ENCODE measurements at regions not wholly inside any gene's neighbourhood (a gene's known extent, or its start where the extent isn't known, plus 50 kb on each side); places are given as distances from the start of the nearest gene placed in this dataset.

- DNase-seq (ENCODE audit: low read depth): no peak
Observed at GRCh38 chr14:62283837-62284236, 521.6 kb downstream of the SNAPC1 start.

GRCh38 chr14:62289471-62289870 lies 527.3 kb downstream of the SNAPC1 start:
- no peak for DNase-seq (ENCODE audit: low read depth)

DNA sequence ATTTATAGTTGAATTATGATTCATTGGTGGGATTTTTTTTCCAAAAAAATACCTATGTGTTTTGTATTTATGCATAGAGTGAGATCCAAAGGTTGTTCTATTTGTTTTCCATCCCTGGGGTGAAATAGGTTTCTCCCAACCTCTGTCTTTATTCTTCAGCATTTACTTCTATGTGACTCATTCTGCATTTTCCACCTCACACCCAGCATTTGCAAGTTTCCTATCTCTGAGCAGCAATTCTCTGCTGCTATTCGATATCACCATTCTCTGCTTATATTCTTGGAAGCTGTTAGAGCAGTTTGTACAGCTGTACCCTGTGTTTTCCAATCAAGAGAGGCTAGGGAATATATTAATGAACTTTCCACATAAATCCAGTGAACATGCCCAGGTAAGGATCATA lies 538.9 kb downstream of the SNAPC1 start:
- no peak for DNase-seq (ENCODE audit: low read depth)

- no peak for DNase-seq (ENCODE audit: low read depth)
Observed at GRCh38 chr14:62301911-62302310, 539.7 kb downstream of the SNAPC1 start.

DNA sequence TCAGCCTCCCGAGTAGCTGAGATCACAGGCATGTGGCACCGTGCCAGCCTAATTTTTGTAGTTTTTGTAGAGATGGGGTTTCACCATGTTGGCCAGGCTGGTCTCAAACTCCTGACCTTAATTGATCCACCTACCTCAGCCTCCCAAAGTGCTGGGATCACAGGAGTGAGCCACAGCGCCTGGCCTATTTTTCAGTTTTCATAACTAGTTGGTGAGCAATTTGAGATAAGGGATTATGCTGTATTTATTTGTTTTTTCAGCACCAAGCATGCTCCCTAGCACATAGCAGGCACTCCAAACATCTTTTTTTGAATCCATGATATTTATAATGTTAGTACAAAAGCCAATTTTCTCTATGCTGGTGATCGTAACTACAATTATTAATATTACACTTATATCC lies 541.2 kb downstream of the SNAPC1 start:
- DNase-seq (ENCODE audit: low read depth): no peak

GRCh38 chr14:62304257-62304656 lies 542.0 kb downstream of the SNAPC1 start:
- no peak for DNase-seq (ENCODE audit: low read depth)

- no peak for DNase-seq (ENCODE audit: low read depth)
Observed at GRCh38 chr14:62307844-62308243, 545.6 kb downstream of the SNAPC1 start.

DNA sequence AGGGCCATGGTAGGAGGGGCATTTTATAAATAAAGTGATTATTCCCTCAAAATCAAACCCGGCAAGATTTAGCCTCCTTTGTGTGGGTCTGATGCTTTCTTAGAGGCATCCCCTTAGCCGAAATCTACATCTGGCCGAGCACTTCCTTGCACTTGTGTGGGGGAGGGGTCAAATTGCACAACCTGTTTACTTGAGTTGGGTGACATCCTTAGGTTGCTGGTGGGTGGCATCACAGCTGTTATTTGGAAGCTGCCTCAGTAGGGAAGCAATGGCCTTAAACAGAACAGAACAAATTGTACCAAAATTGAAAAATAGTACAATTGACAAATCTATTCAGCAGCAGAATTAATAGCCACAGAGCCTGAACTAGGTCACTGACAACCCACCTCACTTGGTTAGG lies 546.1 kb downstream of the SNAPC1 start:
- no peak for DNase-seq (ENCODE audit: low read depth)

GRCh38 chr14:62308891-62309290 lies 546.7 kb downstream of the SNAPC1 start:
- DNase-seq (ENCODE audit: low read depth): no peak

DNA sequence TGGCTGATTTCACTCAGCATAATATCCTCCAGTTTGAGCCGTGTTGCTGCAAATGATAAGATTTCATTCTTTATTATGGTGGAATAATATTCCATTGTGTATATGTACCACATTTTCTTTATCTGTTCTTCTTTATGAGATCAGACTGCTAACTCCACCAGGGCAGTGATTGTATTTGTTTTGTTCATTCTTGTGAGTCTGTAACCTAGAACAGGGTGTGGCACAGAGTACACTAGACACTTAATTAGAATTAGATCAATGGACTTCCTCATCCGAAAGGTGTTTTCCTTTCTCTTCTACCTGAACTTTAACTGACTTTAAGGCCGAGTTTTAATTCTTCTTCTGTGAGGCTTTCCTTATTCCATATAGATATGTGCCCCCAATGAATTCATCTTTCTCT lies 551.0 kb downstream of the SNAPC1 start:
- no peak for DNase-seq (ENCODE audit: low read depth)

- DNase-seq (ENCODE audit: low read depth): no peak
Observed at GRCh38 chr14:62314221-62314620, 552.0 kb downstream of the SNAPC1 start.

DNA sequence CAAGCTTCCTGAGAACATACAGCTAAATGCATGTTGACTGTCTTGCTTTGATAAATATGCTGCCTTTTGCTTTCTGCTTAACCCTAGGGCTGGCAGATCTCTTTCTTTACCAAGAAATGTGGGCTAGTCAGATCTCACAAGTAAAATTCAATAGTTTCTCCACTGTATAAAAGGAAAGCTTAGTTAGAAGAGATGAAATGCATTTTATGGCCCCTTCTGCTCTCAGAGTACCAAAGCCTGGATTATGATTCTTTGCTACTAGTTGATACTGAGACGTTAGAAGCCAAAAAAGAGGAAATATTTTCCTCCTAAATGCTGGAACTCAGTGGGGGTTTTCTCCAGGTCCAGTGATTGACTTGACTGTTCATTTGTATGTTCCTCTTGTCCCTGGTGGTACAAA lies 552.7 kb downstream of the SNAPC1 start:
- DNase-seq (ENCODE audit: low read depth): no peak

GRCh38 chr14:62315631-62316030 lies 553.4 kb downstream of the SNAPC1 start:
- DNase-seq (ENCODE audit: low read depth): no peak

DNA sequence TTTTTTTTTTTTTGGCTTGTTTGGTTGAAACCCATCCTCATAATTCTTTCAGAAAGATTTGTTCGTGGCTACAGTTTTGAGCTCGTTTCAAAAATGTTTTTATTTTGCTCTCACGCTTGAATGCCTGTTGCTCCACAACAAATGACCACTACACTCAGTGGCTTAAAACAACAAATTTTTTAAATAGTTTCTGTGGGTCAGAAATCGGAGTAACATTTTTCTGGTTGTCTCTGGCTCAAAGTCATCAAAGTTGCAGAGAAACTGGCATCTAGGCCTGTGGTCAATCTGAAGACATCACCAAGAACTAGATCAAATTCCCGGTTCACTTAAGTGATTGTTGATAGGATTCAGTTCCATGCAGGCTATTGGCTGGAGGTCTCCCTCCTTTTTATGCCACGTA lies 560.0 kb downstream of the SNAPC1 start:
- DNase-seq (ENCODE audit: low read depth): no peak

- DNase-seq (ENCODE audit: low read depth): no peak
Observed at GRCh38 chr14:62329427-62329826, 567.2 kb downstream of the SNAPC1 start.

DNA sequence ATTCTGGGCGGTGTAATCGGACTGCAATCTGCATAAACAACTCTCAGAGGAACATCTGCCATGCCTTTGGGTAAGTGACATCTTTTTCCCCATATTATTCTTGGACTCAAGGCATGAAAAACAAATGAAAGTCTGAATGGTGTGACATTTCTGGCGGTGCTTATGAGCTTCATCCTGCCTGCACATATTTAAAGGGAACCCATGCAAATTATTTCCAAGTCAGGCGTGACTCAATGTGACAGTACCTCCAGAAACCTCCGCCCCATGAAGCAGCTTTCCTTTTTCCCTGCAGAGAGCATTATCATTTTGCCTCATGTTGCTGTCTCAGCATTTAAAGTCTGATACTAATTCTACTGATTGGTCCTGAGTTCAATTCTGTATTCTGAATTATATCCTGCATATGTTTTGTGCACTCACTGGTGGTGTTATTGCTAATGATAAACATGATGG lies 585.4 kb downstream of the SNAPC1 start:
- no peak for DNase-seq (ENCODE audit: low read depth)

- no peak for DNase-seq (ENCODE audit: low read depth)
Observed at GRCh38 chr14:62357362-62357761, 595.1 kb downstream of the SNAPC1 start.

DNA sequence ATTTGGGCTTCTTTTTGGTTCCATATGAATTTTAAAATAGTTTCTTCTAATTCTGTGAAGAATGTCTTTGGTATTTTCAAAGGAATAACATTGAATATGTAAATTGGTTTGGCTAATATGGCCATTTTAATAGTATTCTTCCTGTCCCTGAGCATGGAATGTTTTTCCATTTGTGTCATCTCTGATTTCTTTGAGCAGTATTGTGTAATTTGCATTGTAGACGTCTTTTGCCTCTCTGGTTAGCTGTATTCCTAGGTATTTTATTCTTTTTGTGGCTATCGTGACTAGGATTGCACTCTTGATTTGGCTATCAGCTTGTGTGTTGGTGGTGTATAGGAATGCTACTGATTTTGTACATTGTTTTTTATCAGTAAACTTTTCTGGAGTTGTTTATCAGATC lies 601.9 kb downstream of the SNAPC1 start:
- DNase-seq (ENCODE audit: low read depth): no peak

DNA sequence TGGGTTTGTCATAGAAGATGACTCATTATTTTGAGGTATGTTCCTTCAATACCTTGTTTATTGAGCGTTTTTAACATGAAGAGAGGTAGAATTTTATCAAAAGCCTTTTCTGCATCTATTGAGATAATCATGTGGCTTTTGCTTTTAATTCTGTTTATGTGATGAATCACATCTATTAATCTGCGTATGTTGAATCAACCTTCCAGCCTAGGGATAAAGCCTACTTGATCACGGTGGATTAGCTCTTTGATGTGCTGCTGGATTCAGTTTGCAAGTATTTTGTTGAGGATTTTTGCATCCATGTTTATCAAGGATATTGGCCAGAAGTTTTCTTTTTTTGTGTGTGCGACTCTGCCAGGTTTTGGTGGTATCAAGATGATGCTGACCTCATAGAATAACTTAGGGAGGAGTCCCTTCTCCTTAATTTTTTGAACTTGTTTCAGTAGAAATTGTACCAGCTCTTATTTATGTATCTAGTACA lies 602.6 kb downstream of the SNAPC1 start:
- no peak for DNase-seq (ENCODE audit: low read depth)

DNA sequence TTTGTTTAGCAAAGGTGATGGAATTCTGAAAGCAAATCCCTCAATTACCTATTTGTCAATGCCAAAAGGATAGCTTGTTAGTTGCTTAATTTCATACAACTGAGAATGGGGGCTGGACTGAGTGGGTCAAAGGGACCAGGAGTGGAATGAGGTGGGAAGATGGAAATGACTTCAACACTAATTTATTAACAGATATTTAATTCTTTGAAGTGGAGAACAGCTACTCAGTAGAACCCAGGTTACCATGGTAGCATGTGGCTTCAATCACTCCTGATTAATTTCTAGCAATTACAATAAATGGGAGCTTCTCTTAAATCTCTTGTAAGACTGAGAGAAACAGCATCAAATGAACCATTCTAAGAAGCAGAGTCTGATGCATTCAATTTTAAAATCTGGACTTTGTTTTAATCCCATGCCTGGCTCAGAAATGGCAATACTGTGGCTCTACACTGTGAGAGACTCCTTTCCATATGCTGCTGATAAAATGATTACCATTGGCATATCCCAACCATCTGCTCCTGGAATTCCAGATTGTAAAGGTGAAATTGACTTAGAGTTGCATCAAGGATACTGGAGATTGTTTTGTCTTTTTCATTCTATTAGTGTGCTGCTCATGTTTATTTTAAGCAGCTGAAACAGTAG lies 607.8 kb downstream of the SNAPC1 start:
- no peak for DNase-seq (ENCODE audit: low read depth)

- no peak for DNase-seq (ENCODE audit: low read depth)
Observed at GRCh38 chr14:62373944-62374343, 611.7 kb downstream of the SNAPC1 start.

GRCh38 chr14:62378057-62378456 lies 615.8 kb downstream of the SNAPC1 start:
- DNase-seq (ENCODE audit: low read depth): no peak

DNA sequence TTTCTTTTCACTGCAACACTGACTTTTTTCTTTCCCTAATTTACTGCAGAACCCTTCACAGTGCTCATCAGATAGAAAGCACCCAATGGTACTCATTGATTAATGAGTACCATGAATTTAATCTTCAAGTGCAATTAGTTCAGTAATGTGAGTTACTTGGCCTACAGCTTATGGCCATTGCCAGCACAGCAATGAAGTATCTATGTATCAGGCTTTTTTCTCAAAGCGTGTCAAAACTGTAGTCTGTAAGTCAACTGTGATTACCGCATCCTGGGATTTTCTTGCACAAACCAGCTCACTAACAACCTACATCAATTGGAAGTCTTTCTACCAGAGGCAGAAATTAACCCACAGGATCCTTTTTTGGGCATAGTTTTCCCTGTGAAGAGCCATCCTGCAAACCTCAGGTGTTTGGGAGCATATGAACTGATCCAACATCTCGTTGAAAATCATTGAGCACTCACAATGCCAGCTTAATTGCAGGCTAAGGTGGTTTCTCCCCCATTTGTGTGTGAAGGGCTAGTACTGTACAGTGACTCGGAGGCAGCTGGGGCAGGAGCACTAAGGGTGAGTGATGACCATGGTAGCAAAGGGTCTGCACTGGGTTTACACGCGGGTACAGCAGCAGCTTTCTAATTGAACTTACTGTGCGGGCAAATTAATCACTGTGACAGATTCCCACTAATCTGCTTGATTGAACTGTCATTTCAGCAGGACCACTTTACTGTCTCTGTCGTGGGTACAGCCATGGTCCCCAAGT lies 619.3 kb downstream of the SNAPC1 start:
- DNase-seq (ENCODE audit: low read depth): no peak

DNA sequence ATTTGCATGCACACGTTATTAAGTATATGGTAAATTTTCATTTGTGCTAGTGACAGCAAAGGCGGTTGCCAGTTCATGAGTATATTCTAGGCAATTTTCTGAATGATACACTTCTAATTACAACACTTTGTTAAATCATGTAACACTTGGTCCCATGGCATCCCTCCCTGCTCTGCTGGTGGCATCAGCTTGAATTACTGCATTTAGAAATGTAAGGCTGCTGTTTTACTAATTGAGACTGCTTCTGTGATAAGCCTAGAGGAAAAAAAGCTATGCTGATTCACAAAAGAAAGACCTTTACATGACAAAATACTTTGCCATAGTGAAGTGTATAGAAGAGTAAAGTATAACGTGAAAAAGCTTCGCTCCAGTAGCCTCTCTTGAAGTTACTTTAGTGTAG lies 636.1 kb downstream of the KCNH5 start:
- no peak for DNase-seq (ENCODE audit: low read depth)
